HG03045 (cell line): ENCODE measurements at regions not wholly inside any gene's neighbourhood (a gene's known extent, or its start where the extent isn't known, plus 50 kb on each side); places are given as distances from the start of the nearest gene placed in this dataset.

Experiments
- ATAC-seq: cut with Tn5 transposase; IDR thresholded peaks from one replicate; pipeline ENCODE4 v1.9.1; 2021; ENCODE audit warnings: mild to moderate bottlenecking, moderate library complexity; ENCODE audit not compliant: unreplicated experiment

DNA sequence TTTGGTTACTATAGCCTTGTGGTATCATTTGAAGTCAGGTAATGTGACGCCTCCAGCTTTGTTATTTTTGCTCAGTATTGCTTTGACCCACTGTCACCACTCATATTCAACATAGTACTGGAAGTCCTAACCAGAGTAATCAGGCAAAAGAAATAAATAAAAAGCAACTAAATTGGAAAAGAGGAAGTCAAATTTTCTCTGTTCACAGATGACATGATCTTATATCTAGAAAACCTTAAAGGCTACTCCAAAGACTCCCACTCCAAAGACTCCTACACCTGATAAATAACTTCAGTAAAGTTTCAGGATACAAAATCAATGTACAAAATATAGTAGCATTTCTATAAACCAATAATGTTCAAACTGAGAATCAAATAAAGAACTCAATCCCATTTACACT lies 348.6 kb downstream of the CXXC4 start:
- ATAC-seq, result no peak

DNA sequence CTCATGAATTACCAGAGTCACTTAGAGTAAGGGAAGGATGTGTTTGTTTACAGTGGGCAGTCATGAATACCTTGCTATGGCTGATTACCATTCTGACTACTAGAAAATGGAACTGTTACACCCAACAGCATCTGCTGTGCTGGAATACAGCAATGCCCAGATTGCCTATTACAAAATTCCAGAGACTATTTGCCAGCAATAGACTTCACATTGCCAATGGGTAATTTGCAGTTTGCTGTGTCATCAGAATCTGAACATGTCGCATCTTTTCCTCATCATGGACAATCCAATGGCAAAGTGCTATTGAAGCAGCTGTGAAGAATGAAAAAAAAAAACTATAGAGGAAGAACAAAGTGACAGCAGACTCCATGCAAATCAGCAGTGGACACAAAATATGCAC lies 356.6 kb downstream of the CXXC4 start:
- no peak for ATAC-seq

DNA sequence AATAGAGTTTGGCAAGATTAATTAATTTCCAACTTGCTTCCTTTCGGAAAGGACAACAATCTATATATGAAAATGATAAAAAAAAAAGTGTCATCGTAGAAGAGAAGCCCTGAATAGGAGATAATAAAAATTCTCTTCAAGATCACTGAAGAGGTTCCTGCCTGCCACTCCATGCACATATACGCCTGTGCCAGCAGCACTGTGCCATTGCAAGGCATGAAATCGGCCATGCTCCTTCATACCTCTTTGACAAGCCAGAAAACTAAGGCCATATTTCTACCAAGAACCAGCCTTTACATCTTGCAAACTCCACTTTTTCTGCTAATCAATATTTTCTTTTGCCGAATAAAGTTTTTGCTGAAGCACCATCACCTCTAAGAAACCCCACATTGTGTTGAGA lies 365.5 kb downstream of the CXXC4 start:
- ATAC-seq, result no peak

DNA sequence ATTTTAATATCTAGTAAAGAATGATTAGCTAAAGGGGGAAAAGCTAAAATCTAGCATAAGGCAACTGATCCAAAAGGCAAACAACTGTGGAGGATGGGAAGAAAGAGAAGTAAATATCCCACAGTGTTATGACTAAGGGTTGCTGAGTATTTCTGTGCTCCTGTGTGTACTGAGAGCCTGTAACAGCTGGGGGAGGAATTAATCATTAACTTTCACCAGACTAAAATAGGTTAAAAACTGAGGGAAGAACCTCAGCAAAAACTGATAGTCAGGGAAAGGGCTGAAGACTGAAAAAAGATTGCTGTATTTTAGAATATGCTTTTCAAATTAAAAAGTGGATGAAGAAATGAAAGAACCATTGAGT lies 365.9 kb downstream of the CXXC4 start:
- ATAC-seq, result no peak

DNA sequence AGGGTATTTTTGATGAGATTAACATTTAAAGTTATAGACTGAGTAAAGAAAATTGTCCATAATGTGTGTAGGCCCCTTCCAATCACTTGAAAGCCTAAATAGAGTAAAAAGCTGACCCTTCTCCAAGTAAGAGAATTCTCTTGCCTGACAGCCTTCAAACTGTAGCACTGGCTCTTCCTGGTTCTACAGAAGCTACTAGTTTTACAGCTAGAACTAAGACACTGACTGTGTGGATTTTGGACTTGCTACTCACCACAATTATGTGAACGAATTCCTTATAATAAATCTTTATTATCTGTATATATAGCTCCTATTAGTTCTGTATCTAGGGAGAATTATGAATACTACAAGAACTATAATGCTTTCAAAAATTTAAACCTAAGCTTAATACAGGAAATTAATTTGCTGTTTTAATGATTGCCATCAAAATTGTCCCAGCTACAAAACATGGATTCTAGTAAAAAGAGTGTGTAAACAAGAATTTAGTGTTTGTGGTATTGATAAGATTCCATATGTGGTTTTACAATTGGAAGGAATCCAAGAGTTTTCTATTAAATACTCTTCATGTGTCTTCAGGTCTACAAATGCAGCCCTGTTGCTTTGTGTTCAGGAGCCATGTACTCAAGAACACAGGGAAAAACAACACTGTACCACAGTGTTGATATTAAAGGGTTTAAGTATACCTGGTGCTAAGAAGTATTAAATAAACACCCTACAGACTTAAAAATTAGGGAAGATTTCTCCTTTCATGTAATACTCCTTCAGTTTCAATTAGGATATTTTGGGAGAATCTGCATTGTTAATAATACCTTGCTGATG lies 366.5 kb downstream of the CXXC4 start:
- ATAC-seq, result no peak

DNA sequence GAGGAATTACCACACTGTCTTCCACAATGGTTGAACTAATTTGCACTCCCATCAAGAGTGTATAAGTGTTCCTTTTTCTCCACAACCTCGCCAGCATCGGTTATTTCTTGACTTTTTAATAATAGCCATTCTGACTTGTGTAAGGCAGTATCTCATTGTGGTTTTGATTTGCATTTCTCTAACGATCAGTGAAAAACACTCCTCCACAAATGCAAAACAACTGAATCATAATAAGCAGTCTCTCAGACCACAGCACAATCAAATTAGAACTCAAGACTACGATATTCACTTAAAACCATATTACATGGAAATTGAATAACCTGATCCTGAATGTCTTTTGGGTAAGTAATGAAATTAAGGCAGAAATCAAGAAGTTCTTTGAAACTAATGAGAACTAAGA lies 371.7 kb downstream of the CXXC4 start:
- no peak for ATAC-seq

DNA sequence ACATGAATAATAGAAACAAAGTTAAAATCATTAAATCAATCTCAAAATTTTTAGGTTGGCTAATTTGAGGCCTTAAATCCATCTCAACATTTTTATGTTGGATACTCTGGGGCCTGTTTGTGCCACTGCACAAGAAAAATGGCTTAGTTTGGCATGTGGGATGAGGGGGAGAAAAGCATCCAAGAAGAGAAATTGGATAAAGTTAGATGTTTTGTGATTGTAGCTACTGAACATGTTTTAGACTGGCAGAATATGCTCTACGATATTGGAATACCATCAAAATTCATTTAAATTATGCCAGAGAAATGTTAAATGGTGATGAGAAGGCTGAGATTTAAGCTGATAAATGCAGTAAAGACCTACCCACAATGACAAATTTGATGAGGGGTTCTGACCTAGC lies 376.9 kb downstream of the CXXC4 start:
- no peak for ATAC-seq

DNA sequence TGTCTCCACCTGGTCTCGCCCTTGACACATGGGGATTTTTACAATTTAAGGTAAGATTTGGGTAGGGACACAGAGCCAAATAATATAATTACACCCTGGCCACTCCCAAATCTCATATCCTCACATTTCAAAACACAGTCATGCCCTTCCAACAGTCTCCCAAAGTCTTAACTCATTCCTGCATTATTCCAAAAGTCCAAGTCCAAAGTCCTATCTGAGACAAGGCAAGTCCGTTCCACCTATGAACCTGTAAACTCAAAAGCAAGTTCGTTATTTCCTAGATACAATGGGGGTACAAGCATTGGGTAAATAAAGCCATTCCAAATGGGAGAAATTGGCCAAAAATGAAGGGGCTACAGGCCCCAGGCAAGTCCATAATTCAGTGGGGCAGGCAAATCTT lies 380.8 kb downstream of the CXXC4 start:
- no peak for ATAC-seq

DNA sequence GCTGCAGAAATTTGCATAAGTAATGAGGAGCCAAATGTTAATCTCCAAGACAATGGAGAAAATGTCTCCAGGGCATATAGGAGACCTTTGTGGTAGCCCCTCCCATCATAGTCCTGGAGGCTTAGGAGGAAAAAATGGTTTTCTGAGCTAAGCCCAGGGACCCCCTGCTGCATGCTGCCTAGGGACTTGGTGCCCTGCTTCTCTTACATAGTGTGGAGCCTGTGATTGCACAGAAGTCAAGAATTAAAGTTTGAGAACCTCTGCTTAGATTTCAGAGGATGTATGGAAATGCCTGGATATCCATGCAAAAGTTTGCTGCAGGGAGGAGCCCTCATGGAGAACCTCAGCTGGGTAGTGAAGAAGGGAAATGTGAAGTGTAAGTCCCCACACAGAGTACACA lies 379.4 kb upstream of the TACR3 start:
- ATAC-seq, result no peak

DNA sequence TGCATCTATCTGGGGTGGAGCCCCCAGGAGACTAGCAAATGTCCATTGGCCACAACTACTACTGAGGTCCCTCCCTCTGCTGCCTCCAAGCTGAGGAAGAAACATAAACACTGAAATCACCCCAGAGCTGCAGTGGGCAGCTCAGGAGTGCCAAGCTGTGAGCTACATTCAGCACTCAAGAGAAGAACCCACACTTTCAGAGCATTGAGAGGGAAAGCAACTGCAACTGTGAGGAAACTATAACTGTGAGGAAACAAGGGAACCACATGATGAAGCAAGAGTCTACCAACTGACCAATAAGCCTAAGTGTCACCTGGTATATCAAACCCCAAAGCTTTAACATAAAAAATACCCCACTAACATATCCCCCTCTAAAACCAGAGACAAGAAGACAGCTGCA lies 373.5 kb upstream of the TACR3 start:
- ATAC-seq, result no peak

DNA sequence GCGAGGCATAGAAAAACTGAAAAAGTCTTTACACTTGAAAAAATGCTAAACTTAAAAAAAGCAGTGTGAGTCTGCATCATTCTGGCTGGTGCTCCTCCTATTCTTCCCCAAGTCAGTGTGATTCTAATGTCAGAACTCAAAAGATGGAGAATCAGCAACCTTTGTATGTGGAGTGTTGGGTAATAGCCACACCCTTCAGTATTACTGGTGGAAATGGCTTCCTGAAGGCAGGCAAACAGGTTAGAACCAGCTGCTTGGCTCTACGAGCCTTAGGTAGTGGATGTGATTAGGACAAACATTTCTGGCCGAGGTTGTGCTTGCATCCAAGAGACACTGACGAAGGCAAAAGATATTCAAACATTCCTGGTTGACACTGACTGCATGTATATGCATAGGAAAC lies 353.4 kb upstream of the TACR3 start:
- no peak for ATAC-seq

DNA sequence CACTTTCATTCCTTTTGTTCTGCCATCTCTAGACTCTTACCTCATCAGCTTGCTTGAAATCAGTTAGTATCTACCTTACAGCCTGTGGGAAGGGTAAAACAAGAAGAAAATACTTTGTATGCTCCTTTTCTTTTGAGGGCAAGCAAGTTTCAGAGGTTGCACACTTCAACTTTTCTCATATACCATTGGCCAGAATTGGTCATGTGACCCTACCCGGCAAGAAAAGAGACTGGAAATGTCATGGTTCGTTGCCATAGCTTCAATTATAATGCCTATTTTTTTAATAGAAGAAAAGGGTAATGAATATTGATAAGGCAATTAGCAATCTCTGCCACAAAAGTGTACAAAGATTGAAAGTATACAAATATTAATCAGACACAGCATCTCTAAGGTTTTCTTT lies 346.7 kb upstream of the TACR3 start:
- no peak for ATAC-seq

DNA sequence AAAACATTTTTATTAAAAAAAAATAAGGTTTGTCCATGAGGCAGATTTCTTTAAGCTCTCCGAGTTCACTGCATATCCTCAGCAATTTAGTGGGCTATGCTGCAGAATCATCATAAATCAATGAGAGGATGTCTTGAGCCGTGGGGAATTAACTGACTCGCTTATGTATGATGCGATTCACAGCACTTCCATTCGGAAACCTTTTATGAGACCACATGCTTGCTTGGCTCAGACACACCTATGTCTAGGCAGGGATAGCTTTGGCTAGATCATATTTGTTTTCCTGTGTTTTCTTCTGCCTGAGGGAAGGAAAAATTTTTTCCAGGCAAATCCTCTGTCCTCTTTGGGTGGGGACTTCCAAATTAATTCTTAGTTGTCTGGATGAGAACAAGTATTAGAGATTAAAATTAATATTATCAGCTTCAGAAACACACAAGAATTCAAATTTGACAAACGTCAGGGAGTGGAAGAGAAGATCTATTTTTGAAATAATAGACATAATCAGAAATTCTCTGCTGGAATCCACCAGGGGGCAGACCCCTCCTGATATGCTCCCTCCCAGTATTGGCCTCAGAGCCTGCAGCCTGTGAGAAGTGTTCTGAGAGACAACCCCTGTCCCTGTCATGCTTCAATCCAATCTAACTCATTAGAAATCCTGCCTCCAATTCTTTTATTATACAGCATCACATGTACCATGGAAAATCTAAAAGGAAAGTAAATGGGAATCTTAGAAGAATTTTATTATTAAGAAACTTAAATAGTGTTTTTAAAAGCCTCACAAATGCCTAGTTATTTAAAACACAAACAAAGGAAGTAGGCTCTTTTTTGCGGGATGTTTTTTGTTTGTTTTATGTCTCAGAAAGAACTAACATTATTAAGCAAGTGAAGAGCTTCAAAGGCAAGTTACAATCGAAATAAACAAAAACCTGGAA lies 345.1 kb upstream of the TACR3 start:
- ATAC-seq, result no peak

DNA sequence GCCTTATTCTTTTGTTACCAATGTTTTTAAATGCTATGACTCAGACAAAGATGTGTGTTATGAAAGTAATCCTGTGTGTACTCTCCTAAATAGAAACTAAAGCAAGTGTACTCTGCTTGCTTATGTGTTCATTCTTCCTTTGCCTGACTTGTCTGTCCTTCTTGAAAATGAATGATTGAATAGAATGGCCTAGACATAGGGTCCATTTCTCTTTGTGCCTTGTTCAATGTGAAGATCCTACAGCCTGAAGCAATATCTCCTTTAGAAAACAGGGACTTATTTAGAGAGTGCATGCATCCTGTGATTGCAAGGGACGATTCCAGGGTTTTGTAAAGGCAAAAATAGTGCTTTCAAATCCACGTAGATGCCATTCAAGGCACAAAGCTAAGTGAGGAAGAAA lies 343.6 kb upstream of the TACR3 start:
- no peak for ATAC-seq

DNA sequence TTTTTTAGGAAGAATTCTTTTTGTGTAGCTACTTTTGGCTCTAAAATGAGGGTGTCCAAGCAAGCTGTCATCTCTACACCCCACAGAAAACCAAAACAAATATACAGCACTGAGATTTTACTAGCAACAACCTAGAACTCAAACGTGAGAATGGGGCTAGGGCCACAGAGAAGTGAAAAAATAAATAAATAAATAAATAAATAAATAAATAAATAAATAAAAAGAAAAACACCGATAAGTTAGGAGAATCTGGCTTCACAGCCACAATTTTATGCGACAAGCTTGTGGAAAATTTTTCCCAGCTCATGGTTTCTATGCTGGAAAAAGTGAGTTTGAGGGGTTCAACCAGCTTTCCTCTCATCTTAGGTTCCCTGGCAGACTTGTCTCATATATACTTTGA lies 324.6 kb upstream of the TACR3 start:
- no peak for ATAC-seq

DNA sequence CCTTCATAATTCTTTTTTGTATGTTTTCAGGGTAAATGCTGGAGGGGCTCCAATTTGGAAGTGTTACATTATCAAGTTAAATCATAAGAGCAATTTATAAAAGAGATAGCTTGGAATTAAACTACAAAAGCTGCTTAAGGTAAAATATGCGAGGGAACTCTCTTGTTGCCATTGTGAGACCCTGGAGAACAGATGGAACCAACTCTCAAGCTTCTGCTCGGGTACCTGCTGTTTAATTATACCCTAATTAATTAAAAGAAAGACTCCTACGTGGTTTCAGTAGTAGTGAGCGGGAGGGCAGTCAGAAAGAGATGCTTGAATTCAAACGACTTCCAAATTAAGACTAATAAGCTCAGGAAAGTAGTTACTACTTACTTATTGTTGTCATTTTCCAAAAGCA lies 313.1 kb upstream of the TACR3 start:
- ATAC-seq, result no peak

DNA sequence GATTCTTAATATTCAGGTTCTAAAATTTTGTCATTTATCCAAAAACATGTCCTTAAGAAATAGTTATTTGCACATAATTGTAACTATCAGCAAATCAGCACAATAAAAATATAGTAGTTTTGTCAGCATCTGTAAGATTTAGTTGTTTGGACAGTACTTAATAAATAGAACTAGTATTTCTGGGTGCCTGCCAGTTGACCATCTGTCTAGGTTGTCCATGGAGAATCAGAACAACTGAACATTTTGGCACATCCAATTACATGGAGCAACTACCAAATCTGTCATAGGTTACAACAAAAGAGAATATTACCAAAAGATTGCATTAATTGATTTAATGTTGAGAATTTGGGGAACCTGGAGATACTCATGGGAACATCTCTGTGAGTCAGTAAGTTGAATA lies 305.5 kb upstream of the TACR3 start:
- ATAC-seq, result no peak

DNA sequence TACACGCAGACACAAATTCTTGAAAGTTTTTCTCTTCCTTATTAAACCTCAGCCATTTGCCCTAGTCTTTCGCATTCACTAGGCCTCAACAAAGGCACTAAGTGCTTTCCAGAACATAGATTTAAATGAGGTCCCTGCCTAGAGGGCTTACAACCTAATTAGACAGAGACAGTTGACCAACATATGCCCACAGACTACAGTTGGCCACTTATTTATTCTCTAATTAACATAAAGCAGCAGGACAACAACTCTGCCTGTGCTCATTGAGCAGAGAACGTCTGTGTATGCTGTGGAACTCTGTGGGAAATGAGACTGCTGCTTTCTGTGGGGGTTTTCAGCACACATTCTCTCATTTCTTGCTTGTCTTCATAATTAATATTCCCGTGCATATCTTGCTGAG lies 303.0 kb upstream of the TACR3 start:
- no peak for ATAC-seq

DNA sequence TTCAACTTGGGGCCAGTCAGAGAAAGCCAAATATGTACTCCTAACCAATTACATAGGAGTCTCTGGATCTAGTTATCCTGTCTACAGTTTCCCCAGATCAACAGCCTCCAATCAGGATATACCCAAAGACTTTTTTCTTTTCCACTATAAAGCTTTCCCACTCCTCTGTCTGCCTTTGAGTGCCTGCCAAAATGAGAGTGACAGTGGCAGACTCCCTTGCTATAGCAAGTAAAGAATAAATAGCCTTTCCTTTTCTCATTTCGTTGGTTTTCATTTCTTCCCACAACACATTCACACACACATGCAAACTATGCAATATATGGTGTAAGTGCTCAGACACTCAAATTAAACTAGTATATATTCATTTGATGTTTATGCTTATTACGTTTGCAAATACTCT lies 302.4 kb upstream of the TACR3 start:
- ATAC-seq, result no peak

DNA sequence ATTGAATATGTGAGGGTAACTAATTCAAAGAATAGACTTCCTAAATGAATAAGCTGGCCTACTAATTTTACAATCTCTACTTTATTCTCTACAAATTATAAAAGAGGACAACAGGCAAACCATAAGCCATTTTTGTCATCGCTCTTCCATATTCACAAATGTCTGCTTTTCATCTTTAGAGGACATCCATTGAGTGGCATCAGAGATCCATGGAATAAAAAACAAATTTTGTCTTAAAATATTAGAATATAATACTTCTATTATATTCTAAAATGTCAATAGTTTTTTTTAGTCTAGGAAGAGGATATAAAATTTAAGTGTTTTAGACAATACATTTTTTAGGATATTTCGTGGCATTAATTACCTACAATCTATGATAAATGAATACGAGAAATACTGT lies 300.9 kb upstream of the TACR3 start:
- ATAC-seq, result no peak

DNA sequence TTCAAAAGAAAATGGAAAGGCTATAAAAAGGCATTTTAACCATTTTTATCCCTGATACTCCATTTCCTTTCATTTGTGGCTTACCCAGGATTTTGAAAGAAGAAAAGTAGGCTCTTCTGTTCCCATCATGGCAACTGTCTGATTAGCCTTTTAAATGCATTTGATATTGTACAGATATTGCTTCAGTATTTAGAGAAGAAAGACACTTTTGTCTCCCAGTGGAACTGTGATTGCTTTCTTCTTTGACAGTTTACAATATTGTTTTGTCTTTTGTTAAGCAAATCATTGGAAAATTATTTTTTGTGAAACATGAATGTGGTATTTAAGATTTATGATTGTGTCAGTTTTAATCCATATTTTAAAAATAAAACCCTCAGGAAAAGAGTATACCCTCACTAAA lies 297.4 kb upstream of the TACR3 start:
- no peak for ATAC-seq

DNA sequence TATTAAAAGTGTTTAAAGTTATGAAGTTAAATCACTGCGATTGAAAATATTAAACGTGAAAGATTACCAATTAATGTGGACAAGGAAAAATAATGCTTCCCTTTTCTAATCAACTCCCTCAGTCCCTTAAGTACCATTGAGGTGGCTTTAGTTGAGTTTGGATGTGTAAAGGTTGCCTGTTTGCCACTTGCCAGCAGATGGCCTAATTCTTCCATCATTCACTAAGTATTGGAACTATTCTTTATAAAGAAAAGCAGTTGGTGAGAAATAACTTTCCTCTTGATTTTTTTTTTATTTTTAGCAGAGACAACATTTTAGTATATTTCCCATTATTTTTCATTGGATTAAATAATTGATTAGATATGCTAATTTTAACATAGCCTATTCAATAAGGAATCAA lies 295.9 kb upstream of the TACR3 start:
- no peak for ATAC-seq
